ENCODE measurements at regions not wholly inside any gene's neighbourhood (a gene's known extent, or its start where the extent isn't known, plus 50 kb on each side); places are given as distances from the start of the nearest gene placed in this dataset.

DNA sequence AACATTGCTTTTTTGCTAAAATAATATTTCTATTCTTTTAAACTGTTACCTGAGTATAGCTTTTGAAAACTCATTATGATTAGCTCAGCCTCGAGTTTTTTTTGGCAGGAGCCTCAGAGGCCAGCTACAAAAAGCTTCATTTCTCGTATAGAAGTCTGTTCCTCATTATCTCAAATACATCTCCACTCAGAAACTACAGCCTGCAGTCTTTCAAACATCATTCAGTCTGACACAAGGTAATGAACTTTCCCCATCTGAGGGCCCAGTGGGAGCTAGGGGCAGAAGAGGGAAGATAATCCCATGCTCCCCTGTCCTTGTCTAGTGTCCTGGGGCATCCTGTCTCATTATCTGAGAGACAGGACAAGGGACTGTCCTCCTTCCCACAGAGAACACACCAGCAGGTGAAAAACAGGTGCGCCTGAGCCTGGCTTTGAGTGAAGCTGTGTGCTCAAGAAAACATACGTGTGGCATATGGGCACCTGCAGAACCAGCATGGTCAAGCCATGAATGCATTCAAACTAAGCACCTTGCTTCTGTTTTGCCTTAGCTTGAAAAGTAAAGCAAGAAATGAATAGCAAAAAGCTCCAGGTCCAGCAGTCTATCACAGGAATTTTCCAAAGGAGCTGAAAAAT, 247.5 kb downstream of the MREG start:
- no peak for DNase-seq

DNA sequence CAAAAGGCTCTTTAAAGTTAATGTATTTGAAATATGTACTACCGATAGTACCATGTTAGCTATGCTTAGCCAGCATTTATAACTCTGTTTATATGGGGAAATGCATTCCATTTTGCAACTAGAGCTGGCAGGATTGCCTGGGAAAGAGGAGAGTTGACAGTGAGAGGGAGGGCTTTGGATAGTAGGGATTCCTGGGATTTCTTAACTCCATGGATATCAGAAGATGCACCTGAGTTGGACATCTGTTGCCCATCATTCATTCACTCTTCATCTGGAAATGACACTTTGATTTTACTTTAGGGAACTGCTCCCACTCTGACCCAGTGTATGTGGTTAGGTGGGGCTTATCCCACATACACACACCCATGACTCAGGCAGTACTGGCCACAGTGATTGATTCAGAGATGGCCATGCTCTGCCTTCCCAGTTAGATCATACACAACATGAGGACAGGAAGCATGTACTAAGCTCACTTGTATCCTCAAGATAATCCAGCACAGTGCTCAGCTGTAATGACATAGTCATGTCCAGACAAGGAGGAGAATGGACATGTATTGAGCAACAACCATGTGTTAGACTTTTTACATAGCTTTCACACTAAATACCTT, 248.8 kb downstream of the MREG start:
- no peak for DNase-seq

DNA sequence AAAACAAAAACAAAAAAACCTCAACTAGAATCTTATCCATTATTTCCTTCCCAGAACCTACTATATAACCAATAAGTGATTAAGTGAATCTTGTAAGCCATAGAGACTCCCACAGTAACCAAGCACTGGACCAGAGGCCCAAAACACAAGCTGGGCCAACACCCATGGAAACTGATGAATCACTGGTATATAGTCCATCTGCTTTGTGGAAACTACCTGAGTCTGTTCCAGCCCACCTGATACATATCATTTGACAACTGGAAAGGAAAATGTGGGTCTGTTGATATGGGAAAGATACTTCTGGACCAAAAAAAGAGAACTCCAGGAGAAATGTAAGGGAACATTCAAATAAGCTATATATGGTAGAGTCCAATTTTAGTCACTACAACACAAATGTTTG, 252.8 kb downstream of the MREG start:
- no peak for DNase-seq

DNA sequence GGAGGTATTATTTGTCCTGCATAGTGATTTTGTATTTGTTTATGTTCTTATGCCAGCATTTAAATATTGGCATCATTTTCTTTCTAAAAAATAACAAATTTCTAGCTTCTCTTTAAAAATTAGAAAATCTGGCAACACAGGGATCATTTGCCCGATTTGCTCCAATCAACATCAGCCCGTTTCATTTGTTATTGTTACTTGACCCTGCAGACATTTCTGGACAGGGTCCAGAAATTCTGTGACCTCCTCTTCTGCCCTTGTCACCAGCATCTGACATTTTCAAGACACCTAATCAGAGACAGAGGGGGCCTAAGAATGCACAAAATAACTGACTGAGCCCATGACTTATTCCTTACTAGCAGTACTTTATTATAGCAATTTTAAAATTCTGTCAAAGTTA, 253.3 kb downstream of the MREG start:
- no peak for DNase-seq

DNA sequence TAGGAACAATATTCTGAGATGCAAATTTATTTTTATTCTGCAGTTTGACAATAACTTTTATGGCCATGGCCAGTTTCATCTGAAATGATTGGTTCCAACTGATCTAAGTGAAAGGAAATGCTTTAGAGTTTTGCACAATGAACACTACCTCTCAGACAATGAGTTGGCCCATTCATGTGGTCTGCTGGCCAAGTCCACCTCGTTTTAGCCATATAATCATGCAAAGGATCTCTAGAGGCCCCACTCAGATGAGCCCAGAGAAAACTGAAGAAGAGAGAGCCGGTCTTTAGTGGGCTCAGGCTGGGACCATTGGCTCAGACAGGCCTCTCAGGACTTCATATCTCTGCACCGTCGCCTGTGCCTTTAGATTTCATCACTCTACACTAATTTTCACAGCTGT, 254.7 kb downstream of the MREG start:
- no peak for DNase-seq

DNA sequence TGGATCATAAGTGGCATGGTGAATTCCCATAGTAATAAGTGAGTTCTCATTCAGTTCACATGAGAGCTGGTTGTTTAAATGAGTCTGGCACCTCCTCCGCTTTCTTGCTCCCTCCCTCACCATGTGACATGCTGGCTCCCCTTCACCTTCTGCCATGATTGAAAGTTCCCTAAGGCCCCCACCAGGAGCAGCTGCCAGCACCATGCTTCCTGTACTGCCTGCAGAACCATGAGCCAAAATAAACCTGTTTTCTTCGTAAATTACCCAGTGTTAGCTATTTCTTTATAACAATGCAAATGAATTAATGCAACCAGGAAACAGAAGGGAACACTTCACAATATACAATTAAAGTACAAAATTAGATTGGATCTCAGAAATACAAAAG, 257.0 kb downstream of the MREG start:
- no peak for DNase-seq

DNA sequence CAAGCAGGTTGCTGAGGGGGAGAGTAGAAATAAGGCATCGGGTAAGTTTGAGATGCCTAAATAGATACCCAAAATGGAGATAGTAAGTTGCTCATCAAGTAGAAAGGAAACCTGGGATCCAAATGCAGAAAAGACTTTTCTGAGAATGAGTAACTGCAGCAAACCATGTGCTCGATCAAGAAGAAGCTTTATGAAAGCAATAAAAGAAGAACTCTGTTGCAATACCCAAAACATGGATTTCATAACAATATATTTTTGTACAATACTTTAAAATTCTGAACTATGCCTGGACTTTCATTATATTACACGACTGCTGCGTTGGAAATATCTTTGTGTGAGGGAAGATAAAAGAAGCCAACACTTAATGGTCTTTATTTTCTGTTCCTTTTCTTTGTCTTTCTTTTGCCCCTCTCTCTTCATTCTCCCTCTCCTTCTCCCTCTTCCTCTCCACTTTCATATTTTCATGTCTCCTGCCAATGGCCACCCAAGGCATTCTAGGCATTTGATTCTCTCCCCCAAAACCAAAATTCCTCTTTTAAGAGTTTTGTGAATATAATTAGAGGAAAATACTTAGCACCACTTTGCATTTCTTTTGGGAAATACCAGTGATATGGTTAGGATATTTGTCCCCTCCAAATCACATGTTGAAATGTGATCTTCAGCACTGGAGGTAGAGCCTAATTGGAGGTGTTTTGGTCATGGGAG, 257.6 kb downstream of the MREG start:
- no peak for DNase-seq

DNA sequence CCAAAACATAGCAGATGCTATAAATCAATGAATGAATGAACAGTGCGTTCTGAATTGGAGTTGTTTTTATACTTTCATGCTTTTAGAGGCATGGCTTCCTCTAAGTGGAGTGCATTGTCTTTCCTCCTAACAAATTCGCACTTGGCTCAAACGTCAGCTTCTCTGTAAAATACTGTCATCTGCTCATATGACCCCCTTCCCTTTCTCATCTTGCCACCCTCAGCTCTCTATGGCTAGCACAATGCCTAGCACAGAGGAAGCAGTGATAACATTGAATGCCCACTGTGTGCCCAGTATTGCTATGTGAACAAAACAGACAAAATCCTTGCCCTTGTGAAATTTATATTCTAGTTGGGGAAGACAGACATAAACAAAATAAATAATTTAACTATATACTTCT, 258.8 kb downstream of the MREG start:
- no peak for DNase-seq

DNA sequence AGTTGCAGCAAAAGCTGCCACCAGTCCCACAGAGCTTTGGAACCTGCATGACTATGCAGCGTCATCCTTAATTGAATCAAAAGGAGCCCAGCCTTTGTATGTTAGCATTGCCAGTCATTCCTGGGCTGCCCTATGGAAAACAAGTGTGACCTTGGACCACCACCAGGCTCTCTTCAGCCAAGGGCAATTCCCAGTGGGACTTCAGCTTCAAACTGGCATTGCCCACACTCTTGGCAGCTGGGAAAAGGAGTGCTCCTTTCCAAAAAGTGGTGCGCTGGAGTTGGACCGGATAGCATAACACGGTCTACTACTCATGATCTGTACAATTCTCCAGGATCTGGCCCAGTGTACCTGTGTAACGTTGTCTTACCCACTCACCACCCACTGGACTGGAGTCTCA, 259.5 kb downstream of the MREG start:
- no peak for DNase-seq

DNA sequence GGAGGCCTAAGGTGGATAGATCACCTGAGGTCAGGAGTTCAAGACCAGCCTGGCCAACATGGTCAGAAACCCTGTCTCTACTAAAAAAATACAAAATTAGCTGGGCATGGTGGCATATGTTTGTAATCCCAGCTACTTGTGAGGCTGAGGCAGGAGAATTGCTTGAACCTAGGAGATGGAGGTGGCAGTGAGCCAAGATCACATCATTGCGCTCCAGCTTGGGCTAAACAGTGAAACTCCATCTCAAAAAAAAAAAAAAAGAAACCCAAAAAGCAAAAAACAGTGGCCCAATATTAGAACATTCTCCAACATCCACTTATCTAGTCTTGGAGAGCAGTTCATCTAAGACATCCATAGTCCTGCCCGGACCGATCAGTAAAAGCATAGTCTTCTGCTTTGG, 260.4 kb downstream of the MREG start:
- DNase-seq: no peak

DNA sequence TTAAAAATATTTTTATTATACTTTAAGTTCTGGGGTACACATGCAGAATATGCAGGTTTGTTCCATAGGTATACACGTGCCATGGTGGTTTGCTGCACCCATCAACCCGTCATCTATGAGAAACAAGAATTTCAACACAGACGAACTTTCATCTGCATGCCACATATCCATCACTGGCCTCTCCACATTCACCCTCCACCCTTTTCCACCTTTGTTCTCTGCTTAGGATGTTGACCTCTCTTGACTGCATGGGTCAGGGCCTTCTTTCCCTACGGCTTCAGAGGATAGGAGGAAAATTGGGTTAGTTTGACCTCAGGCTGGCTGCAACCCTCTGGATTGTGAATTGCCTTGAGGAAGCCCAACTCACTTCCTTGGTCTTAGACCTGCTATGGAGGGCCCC, 260.9 kb downstream of the MREG start:
- DNase-seq: no peak

DNA sequence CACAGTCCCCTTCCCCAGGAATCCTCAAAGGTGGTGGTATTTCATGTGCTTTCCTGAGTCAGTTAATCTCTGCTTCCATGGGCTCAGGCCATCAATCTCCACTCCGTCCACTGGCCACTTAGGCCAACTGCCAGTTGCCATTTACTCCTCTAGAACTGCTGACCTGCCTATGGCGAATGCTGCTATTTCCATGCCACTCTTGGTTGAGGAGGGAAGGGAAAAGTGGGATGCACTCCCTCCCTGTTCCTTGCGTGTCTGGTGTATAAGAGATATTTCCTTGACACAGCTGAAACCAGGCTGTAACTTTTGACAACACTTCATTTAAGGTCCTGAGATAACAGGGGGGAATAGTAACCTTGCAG, 261.5 kb downstream of the MREG start:
- DNase-seq: no peak

DNA sequence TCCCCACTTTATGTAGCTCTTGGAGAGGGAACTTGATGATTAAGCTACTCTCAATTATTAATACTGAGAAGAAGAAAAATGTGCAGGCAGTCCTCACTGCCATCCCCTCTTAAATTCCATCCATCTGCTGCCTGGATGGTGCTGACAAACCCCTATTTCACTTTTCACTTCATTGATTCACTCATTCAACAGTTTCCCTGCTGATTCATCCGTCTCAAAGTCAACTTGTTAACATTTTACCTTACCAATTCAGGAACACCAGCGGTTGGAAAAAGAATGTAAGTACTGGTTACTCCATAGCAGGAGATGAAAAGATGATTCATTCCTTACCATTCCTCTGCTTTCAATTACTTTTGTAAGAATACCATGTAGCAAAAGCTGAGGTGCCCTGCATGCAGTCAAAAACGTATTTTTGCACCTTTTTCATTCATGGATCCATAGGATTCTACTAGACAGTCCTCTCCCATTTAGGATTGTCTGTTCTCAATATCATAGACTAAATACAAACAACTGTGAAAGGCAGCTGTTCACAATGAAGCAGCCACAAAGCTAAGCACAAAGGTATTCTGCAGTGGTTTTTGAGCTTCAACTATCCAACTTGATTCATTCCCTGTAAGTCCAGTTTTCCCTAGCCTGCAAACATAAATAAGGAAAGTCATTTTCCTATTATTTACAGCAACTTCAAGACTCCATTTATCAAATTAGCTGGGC, 262.0 kb downstream of the MREG start:
- DNase-seq: no peak

DNA sequence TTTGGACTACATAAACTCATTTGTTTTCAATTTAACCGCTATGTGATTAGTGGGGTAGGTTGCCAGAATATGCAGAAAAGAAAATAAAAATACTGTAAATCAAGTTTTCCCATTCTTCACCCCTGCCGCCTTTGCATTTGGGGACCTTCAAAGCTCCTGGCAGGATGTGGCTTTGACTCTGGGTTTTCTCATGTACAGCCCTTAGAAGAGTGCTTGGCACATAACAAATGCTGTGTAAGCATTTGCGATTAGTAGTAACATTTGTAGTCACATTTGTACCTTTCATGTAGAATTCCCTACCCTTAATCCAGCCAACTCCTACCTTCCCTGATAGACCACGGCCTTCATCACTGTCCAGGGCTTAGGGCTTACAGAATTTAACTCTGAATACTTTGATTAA, 262.6 kb downstream of the MREG start:
- DNase-seq: no peak

DNA sequence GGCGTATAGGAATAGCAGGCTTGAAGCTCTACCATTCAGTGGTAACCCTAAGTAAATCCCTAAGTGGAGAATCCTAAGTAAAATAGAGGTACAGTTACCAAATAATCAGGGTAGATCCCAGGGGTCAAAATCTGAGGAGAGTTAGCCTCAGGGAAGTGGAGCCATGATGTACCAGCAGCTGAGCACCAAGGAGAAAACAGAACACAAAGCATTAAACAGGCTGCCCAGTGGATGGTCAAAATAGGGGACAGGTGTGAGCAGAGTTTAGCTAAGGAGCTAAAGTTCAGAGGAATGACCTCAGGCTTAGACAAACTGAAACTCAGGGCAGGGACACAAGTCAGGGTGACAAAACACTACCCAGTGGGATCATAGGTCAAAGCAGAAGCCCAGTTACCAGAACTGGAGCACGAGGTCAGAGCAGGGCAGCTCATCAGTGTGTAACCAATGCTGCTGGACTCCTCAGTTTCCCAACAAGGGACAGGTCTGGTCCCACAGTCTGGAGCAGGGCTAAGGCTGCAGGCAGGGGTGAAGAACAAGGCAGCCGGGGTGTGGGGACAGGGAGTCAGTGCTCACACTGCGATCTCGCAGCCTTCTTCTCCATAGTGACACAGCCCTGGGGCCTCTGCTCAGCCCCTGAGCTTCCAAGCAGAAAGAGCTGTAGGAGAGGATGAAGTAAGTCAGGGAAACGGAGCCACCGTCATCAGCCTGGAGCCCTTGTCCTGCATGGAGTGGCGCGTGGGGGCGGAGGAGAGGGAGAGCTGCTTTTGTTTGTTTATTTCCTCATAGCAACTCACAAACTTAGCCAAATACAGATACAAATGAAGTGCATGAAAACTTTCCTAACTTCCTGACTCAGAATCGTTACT, 264.0 kb downstream of the MREG start:
- DNase-seq: no peak

DNA sequence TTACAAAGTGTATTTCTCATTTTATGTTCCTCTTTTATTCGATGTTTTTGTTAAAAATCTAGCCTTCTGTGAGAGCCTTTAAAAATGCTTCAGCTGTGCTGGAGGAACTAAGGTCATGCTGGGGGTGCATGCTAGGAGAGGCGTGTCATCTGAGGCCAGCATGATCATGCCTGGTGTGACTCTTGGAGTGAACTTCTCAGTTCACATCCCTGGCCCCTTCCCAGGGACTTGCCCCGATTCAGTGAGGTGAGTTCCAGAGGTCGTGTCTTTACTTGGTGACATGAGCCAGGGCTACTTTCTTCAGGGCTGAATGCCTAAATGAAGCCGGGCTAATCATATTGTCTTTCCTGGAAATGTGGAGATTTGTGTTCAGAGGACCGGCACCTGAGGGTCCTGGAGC, 264.9 kb downstream of the MREG start:
- DNase-seq: no peak

DNA sequence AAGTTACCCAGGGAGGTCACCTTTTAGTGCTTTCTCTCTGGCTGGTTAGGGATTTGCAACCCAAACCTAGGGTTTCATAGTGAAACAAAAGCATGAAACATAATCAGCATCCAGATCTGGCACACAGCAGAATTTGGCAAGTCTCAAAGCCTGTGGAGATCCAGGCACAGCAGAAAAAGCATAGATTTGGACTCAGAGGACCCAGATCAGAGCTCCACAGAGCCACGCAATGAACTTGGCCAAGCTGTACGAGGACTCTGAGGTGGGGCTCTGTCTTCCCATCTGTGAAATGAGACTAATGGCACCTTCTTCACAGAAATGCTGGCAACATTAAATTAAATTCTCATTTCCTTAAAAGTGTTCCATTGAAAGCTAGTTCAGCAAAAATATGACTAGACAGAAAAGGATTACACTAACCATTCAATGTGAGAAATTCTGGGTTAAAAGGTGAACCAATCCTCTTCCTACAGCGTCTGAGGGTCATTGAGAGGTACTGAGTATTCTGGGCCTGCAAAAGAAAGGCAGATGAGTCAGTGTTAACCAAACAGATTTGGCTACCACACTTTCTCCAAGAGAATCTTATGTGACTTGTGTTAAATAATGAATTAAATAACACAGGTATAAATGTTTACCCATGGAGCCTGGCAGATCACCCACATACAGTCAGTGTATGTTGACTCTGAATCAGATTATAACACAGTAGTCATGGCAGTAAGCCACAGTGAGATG, 266.3 kb downstream of the MREG start:
- no peak for DNase-seq

DNA sequence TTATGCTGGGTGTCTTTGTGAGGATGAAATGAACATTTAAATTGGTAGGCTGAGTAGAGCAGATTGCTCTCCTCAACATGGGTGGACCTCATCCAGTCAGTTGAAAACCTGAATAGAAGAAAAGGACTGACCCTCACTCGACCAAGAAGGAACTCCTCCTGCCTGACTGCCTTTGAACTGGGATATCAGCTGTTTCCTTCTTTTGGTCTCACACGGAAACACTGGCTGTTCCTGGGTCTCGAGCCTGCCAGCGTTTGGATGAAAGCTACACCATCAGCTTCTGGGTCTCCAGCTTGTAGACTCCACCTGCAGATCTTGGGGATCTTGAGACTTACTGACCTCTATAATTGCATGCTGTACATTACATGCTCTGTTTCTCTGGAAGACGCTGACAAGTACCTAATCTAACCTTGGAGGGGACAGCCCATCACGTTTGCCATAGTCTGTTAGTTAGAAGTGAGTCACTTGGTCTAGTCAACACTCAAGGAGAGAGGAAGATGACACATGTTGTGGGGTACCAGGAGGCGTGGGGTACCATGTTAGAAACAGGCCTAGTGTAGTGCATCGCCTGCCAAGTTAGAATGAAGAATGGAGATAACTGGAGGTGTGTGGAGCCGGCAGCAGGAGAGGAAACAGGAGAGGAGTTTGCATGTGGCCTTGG, 267.0 kb downstream of the MREG start:
- peak; percentile 3 for DNase-seq

DNA sequence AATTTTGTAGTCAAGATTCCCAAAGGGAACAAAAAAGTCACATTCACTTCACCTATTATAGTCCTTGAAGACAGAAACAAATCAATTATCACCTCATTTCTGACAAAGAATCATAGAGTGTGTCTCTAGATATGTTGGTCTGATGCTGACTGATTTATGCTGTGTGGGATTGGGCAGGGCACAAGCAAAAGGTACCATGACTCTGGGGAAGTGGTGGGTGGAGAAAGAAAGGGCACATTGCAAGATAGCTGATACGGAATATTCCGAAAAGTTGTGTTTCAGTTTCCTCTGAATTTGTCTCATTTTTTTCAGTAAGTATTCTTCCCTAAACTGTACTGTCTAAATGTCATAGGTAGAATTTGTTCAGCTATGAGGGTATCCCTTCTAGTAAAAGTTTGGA, 268.0 kb downstream of the MREG start:
- no peak for DNase-seq

DNA sequence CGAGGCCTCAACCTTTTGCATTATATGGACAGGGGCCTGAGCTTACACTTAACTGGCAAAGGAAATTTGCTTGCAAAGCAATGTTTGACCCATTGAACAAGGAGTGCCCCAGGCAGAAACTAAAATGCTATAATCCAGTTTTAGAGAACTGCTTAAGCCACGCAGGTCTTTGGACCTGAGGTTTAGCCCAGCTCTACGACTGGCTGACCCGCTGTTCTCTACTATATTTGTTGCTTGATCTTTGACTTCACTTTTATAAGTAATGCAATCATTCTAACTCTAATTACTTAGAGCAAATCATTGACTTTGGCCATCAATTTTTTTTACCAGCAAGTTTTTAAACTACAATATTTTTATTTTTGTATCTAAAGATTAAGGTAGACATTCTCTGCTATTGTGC, 268.8 kb downstream of the MREG start:
- no peak for DNase-seq

DNA sequence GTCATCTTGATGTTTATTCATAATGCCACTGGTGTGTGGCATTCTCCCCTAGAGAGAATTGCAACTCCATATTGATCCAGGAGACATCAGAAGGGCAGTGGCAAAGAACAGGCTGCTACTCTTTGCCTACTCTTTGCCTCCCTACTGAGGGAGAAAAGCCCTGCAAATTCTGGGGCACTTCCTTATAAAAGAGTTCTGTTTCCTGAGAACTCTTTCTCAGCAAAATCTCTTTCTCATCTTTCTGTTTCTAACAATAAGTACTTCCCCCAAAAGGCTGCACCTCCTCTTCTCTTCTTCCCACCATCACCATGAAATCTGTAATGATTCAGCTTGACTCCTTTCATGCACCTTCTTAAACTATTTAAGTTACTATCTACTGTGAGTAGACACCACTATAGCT, 270.3 kb downstream of the MREG start:
- DNase-seq: no peak

DNA sequence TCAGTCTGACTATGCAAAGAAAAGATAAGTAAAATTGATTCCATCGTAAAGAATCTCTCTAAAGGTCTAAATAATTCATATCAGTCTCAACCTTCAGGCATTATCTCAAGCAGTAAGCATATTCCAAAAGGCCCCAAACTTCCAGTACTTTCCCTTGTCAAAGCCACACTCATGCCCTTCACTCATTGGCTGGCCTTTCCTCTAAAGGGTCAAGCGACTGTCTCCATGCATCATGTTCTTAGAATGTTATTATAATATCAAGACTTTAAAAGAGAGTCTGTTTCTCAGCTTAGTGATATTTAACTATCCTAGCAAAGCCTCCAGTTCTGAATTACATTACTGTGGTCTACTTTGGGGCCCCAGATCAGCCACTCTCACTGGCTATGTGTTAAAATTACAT, 271.3 kb downstream of the MREG start:
- no peak for DNase-seq

All from activated naive CD4-positive, alpha-beta T cell treated with Interleukin-2 at 50 U/mL for 16 hours (primary cell).